HepG2 (cell line): ENCODE measurements at regions not wholly inside any gene's neighbourhood (a gene's known extent, or its start where the extent isn't known, plus 50 kb on each side); places are given as distances from the start of the nearest gene placed in this dataset.

Experiments used
- ATAC-seq: fragments of 200-7000 bp; cut with Tn5 transposase; 3 replicates; pipeline ENCODE4 v1.9.1; 2020; ENCODE audit warnings: mild to moderate bottlenecking, moderate library complexity
- BruUV-seq: library from RNA; stranded (reverse); fragments of 400-500 nt; replicated peaks from 2 replicates; lab custom pipeline; 2021; lab: Mats Ljungman, UMichigan
- CTCF ChIA-PET: fragments of 300-600 bp; formaldehyde crosslinking; extraction: SDS; loops from one replicate; lab custom pipeline; 2021; ENCODE audit warnings: low total read pairs, inconsistent platforms, low intra/inter-chr PET ratio; lab: Yijun Ruan, JAX
- POLR2A ChIA-PET: fragments of 350-600 bp; sonication (Branson Sonifier 250); formaldehyde crosslinking; loops from one replicate; lab custom pipeline; 2020; ENCODE audit warnings: antibody characterized with exemption, inconsistent platforms; lab: Yijun Ruan, JAX
- DNase-seq: peaks from one replicate; pipeline ENCODE4 v3.0.0-alpha.2; 2015; ENCODE audit warnings: low spot score
- FAIRE-seq: peaks from 3 replicates; lab custom pipeline; 2011; peaks lifted over from hg19 to GRCh38; lab: Jason Lieb, UNC
- H2AFZ ChIP-seq: one replicate; pipeline ENCODE4 v1.6.1; 2011; ENCODE audit warnings: low read length, inconsistent platforms
- H3K27ac ChIP-seq: fragments of 300-600 bp; 3 replicates; pipeline ENCODE4 v1.8.0; 2011; ENCODE audit warnings: mixed run types, mild to moderate bottlenecking, mixed read lengths, low read length, inconsistent platforms; ENCODE audit not compliant: insufficient read depth; ENCODE audit errors: extremely low read length
- H3K27me3 ChIP-seq, 2 experiments: fragments of 200-600 bp in 1 of 2; 2 replicates in 1 of 2; 3 replicates in 1 of 2; pipeline versions ENCODE4 v1.6.0 to v1.8.0; 2011; ENCODE audit warnings: low read length in 2 of 2, mild to moderate bottlenecking in 2 of 2, moderate library complexity in 2 of 2, inconsistent platforms in 1 of 2; ENCODE audit not compliant: insufficient read depth in 2 of 2, control insufficient read depth in 1 of 2
- H3K36me3 ChIP-seq, 2 experiments: fragments of 200-600 bp in 1 of 2; replicated peaks in 1 of 2; 2 replicates in 1 of 2; 3 replicates in 1 of 2; pipeline versions ENCODE4 v1.5.1 to v1.8.0; 2011; ENCODE audit warnings: low read length in 2 of 2, inconsistent platforms in 1 of 2; ENCODE audit not compliant: insufficient read depth in 2 of 2, control insufficient read depth in 1 of 2
- H3K4me1 ChIP-seq: 2 replicates; pipeline ENCODE4 v1.5.1; 2012; ENCODE audit warnings: low read length, inconsistent platforms; ENCODE audit not compliant: insufficient read depth
- H3K4me2 ChIP-seq: 2 replicates; pipeline ENCODE4 v1.6.0; 2011; ENCODE audit warnings: low read depth, low read length, inconsistent platforms
- H3K4me3 ChIP-seq, 3 experiments: fragments of 200-600 bp in 1 of 3; sonication (generic), shearing (Covaris generic) in 1 of 3; replicated peaks in 1 of 3; 2 replicates each; pipeline ENCODE4 v1.5.1; 2011 to 2016; ENCODE audit warnings: low read length in 3 of 3, inconsistent platforms in 2 of 3, low read depth in 2 of 3, mild to moderate bottlenecking in 2 of 3, control low read depth in 1 of 3, mixed read lengths in 1 of 3; ENCODE audit not compliant: insufficient read depth in 1 of 3
- H3K79me2 ChIP-seq: one replicate; pipeline ENCODE4 v1.6.1; 2011; ENCODE audit warnings: low read length, inconsistent platforms; ENCODE audit not compliant: insufficient read depth
- H3K9ac ChIP-seq: 2 replicates; pipeline ENCODE4 v1.6.0; 2011; ENCODE audit warnings: mild to moderate bottlenecking, low read depth, low read length, inconsistent platforms; ENCODE audit not compliant: insufficient read depth
- H3K9me3 ChIP-seq: 2 replicates; pipeline ENCODE4 v1.5.1; 2012; ENCODE audit warnings: mild to moderate bottlenecking, low read length
- H4K20me1 ChIP-seq: 2 replicates; pipeline ENCODE4 v1.6.0; 2011; ENCODE audit warnings: inconsistent platforms, mild to moderate bottlenecking, low read length, moderate library complexity; ENCODE audit not compliant: insufficient read depth
- FOXA3 ChIP-seq: IDR thresholded peaks from 2 replicates; pipeline ENCODE4 v1.6.1; 2016; ENCODE audit warnings: missing genetic modification reagents, missing compliant biosample characterization
- MLX ChIP-seq: IDR thresholded peaks from 2 replicates; pipeline ENCODE4 v1.6.1; 2016
- SALL1 ChIP-seq: sonication (generic); formaldehyde crosslinking; IDR thresholded peaks from 2 replicates; pipeline ENCODE4 v1.8.0; 2022; ENCODE audit warnings: mild to moderate bottlenecking, missing genetic modification reagents
- SMARCC2 ChIP-seq: fragments of 450-650 bp; IDR thresholded peaks from 2 replicates; pipeline ENCODE4 v1.6.1; 2017; ENCODE audit warnings: antibody characterized with exemption, mild to moderate bottlenecking
- SP140L ChIP-seq: sonication (generic); formaldehyde crosslinking; IDR thresholded peaks from 2 replicates; pipeline ENCODE4 v1.4.0; 2020; ENCODE audit warnings: missing genetic modification reagents, borderline replicate concordance
- SYNCRIP ChIP-seq: fragments of 200-400 bp; formaldehyde crosslinking; IDR thresholded peaks from 2 replicates; pipeline ENCODE4 v1.6.1; 2018; ENCODE audit warnings: mild to moderate bottlenecking, low read depth, low read length; ENCODE audit not compliant: insufficient read depth
- THAP11 ChIP-seq: IDR thresholded peaks from 2 replicates; pipeline ENCODE4 v1.6.1; 2016; ENCODE audit warnings: missing biosample characterization, missing genetic modification reagents
- ZBTB38 ChIP-seq: sonication (generic); formaldehyde crosslinking; IDR thresholded peaks from 2 replicates; pipeline ENCODE4 v1.5.1; 2020; ENCODE audit warnings: mild to moderate bottlenecking, missing genetic modification reagents
- ZNF646 ChIP-seq: sonication (generic); formaldehyde crosslinking; IDR thresholded peaks from 2 replicates; pipeline ENCODE4 v1.9.0; 2021; ENCODE audit warnings: mild to moderate bottlenecking, missing genetic modification reagents
- ZNF776 ChIP-seq: sonication (generic); formaldehyde crosslinking; IDR thresholded peaks from 2 replicates; pipeline ENCODE4 v1.4.0; 2020; ENCODE audit warnings: mild to moderate bottlenecking, missing genetic modification reagents
- ZNF792 ChIP-seq: IDR thresholded peaks from 2 replicates; pipeline ENCODE4 v1.6.1; 2016
- WGBS: methylation state at CpG from one replicate; pipeline ENCODE4 v1.1.6; 2017; ENCODE audit warnings: low lambda C conversion rate; 5-methylcytosine and 5-hydroxymethylcytosine counted together
- in situ Hi-C: cut with HindIII; loops from 2 replicates; pipeline ENCODE4 v1.10.0; 2017; ENCODE audit warnings: low pct_unique_long_range_greater_than_20kb; ENCODE audit not compliant: extremely low pct_ligation_motif_present
- intact Hi-C: fragments of 100-400 bp; cut with micrococcal nuclease; formaldehyde crosslinking; loops from one replicate; pipeline ENCODE4 v1.10.0; 2022; ENCODE audit not compliant: unreplicated experiment

DNA sequence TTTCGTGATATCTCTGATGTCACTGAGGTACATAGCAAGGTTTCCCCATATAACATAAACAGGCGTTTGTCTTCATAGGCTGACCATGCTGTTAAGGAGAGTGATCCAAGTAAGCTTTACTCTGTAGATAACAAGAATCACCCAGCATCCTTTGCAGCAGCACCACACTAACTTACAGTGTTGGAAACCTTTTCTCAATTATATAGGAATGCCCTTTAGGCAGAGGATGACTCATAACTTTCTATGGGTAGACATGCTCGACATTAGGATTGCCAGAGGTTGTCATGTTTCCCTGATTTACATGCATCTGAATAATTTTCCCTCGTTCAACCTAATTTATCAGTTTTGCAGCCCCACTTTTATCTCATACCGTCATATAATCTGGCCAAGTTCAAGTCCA is 870.0 kb upstream of the CDH9 start:
- in situ Hi-C loops (no loop called here), intact Hi-C loops (no loop called here)
- POLR2A ChIA-PET = no interaction called here
- Histone ChIP-seq H4K20me1 (no peaks in the 10 kb centered on the region), H3K79me2 (no peaks in the 10 kb centered on the region), H3K27ac (no peak overlapping the region), H3K36me3 (no peaks in the 10 kb centered on the region)
- FAIRE-seq = no peak
- no peak for TF ChIP-seq FOXA3
- no peak for TF ChIP-seq SMARCC2
- no peak for TF ChIP-seq ZBTB38
- no peak for TF ChIP-seq MLX (CRISPR knock-in tag)
- no peak for TF ChIP-seq ZNF792 (CRISPR knock-in tag)
- TF ChIP-seq SALL1 (CRISPR knock-in tag) = no peak
- TF ChIP-seq SYNCRIP = no peak
- no peak for TF ChIP-seq SP140L (CRISPR knock-in tag)
- no peak for TF ChIP-seq ZNF776 (CRISPR knock-in tag)
- no peak for TF ChIP-seq ZNF646 (CRISPR knock-in tag)
- TF ChIP-seq THAP11 (CRISPR knock-in tag) = no peak
- TF ChIP-seq, all 625 proteins: peak for 0
- CTCF ChIA-PET = no interaction called here
- H3K4me3 ChIP-seq = no peak overlapping the region
- H3K4me2 ChIP-seq = no peak overlapping the region
- H3K9ac ChIP-seq = no peak overlapping the region
- no peak overlapping the region for H2AFZ ChIP-seq
- H3K4me1 ChIP-seq = no peaks in the 10 kb centered on the region
- no peaks in the 10 kb centered on the region; a peak in 1 of 5 replicates for H3K27me3 ChIP-seq
- WGBS = 11% methylated on average over 5 of the region's 5 CpGs
- no TSS peak for BruUV-seq
- no peak for ATAC-seq
- no peaks in the 10 kb centered on the region for H3K9me3 ChIP-seq
- DNase-seq = no peak
